ENCODE measurements at regions not wholly inside any gene's neighbourhood (a gene's known extent, or its start where the extent isn't known, plus 50 kb on each side); places are given as distances from the start of the nearest gene placed in this dataset.

GRCh38 chr11:110376021-110376420 is 53.7 kb upstream of the FDX1 start:
- no peak overlapping the region for H3K4me3 ChIP-seq (replicated peaks; ENCODE audit: low read depth, low read length)
- DNase-seq (ENCODE audit: extremely low read depth, low read depth), result no peak
- no peak for TF ChIP-seq CTCF (IDR thresholded peaks at IDR 0.05; ENCODE audit: low read depth, low read length, missing control alignments)

DNA sequence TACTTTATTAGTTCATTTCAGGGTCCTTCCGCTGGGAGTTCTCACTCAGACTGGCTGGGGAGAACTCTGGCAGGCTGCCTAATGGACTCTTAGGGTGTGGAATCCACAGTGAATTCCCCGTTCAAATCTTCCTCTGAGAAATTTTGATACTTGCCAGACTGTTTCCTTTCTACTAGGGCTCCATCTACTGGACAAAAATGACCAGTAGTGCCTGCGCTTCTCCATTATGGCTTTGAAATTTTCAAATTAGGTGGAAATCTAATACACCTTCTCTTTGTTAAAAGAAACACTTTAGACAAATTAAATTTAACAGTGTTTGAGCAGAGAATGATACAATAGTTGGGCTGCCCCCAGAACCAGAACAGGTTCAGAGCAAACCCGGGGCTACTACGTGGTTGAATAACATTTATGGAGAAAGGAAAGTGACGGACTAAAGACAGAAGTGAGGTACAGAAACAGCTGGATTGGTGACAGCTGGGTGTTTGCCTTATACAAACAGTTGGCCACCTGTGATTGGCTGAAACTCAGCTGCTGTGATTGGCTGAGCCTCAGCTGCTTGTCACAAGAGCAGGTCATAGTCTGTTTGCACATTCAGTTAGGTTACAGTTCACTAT is 52.9 kb upstream of the FDX1 start:
- peak; percentile 75 for TF ChIP-seq CTCF (IDR thresholded peaks at IDR 0.05; ENCODE audit: low read depth, low read length, missing control alignments)
- DNase-seq (ENCODE audit: extremely low read depth, low read depth), result peak; percentile 58
- no peak overlapping the region for H3K4me3 ChIP-seq (replicated peaks; ENCODE audit: low read depth, low read length)

- TF ChIP-seq CTCF (IDR thresholded peaks at IDR 0.05; ENCODE audit: low read depth, low read length, missing control alignments), result no peak
- H3K4me3 ChIP-seq (replicated peaks; ENCODE audit: low read depth, low read length), result no peak overlapping the region
- DNase-seq (ENCODE audit: extremely low read depth, low read depth), result no peak
These were observed 52.3 kb upstream of the FDX1 start for GRCh38 chr11:110377434-110377833.

DNA sequence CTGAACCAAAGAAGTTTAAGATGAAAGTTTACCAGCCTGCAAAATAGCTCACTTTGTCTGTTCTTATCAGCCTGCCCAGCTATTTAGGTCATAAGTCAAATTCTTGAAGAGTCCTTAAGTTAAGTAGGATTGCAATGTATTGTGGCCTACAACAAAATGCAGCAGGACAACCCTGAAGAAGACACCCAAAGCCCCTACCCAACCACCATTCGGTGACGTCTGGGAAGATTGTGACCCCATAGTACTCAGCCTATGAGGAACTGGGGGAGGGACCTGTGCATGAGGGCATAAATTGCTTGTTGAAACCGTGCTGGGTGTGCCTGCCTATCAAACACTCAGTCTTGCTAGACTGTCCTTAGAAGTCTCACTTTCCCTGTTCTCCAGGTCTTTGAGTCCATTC is 50.5 kb upstream of the FDX1 start:
- TF ChIP-seq CTCF (IDR thresholded peaks at IDR 0.05; ENCODE audit: low read depth, low read length, missing control alignments), result no peak
- no peak for DNase-seq (ENCODE audit: extremely low read depth, low read depth)
- H3K4me3 ChIP-seq (replicated peaks; ENCODE audit: low read depth, low read length), result no peak overlapping the region

GRCh38 chr11:110379936-110380335 is 49.8 kb upstream of the FDX1 start:
- DNase-seq (ENCODE audit: extremely low read depth, low read depth), result no peak
- no peak overlapping the region for H3K4me3 ChIP-seq (replicated peaks; ENCODE audit: low read depth, low read length)
- TF ChIP-seq CTCF (IDR thresholded peaks at IDR 0.05; ENCODE audit: low read depth, low read length, missing control alignments), result no peak
